ENCODE measurements at regions not wholly inside any gene's neighbourhood (a gene's known extent, or its start where the extent isn't known, plus 50 kb on each side); places are given as distances from the start of the nearest gene placed in this dataset.
"Not testable (repeated sequence)": the region's sequence is repeated elsewhere in the genome, so short reads cannot be mapped to it uniquely, and the experiment has no call there.

GRCh38 chr2:89213811-89214210 is 522.3 kb downstream of the RPIA start:
- TF ChIP-seq CTCF, POLR2AphosphoS5, POLR2A, EP300 (IDR thresholded peaks at IDR 0.05): not testable (repeated sequence)
